ENCODE measurements at regions not wholly inside any gene's neighbourhood (a gene's known extent, or its start where the extent isn't known, plus 50 kb on each side); places are given as distances from the start of the nearest gene placed in this dataset.

- TF ChIP-seq, protein P1, sequence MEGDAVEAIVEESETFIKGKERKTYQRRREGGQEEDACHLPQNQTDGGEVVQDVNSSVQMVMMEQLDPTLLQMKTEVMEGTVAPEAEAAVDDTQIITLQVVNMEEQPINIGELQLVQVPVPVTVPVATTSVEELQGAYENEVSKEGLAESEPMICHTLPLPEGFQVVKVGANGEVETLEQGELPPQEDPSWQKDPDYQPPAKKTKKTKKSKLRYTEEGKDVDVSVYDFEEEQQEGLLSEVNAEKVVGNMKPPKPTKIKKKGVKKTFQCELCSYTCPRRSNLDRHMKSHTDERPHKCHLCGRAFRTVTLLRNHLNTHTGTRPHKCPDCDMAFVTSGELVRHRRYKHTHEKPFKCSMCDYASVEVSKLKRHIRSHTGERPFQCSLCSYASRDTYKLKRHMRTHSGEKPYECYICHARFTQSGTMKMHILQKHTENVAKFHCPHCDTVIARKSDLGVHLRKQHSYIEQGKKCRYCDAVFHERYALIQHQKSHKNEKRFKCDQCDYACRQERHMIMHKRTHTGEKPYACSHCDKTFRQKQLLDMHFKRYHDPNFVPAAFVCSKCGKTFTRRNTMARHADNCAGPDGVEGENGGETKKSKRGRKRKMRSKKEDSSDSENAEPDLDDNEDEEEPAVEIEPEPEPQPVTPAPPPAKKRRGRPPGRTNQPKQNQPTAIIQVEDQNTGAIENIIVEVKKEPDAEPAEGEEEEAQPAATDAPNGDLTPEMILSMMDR (conservative IDR thresholded peaks at IDR 0.05; ENCODE audit: low read depth, low read length) = no peak
- TF ChIP-seq EZH2 (IDR thresholded peaks at IDR 0.05; ENCODE audit: low read length, unreplicated experiment) (no peak), EZH2phosphoT487 (IDR thresholded peaks at IDR 0.05; ENCODE audit: borderline replicate concordance, low read length) (no peak)
These were observed 171.3 kb upstream of the RPL38 start for GRCh38 chr17:74032222-74032621.

Data from PC-3 (cell line).